Epithelial cell of proximal tubule (primary cell): ENCODE measurements at regions not wholly inside any gene's neighbourhood (a gene's known extent, or its start where the extent isn't known, plus 50 kb on each side); places are given as distances from the start of the nearest gene placed in this dataset.

ENCODE experiments used
- DNase-seq: peaks from one replicate; pipeline ENCODE4 v3.0.0-alpha.2; 2011; ENCODE audit warnings: low read depth
- H3K4me3 ChIP-seq: 2 replicates; pipeline ENCODE4 v1.5.1; 2011; ENCODE audit warnings: low read depth, mild to moderate bottlenecking, low read length
- TF ChIP-seq, protein P1 (sequence below): conservative IDR thresholded peaks from 2 replicates; pipeline ENCODE4 v1.5.1; 2012; ENCODE audit warnings: low read depth, mild to moderate bottlenecking, low read length

DNA sequence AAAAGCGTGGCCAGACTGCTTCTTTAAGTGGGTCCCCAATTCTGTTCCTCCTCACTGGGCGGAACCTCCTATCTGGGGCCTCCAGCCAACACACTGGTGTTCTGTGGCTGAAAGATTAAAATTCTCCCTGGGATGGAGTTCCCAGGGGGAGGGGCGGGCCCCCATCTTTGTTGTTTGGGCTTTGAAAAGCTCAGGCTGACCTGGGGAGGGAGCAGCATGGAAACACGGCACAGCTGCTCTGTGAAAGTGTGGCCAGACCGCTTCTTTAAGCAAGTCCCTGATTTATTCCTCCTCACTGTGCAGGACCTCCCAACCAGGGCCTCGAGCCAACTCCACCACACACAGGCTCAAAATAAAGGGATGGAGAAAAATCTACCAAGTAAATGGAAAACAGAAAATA lies 219.5 kb downstream of the TMEM47 start:
- no peak for DNase-seq
- TF ChIP-seq, protein P1, sequence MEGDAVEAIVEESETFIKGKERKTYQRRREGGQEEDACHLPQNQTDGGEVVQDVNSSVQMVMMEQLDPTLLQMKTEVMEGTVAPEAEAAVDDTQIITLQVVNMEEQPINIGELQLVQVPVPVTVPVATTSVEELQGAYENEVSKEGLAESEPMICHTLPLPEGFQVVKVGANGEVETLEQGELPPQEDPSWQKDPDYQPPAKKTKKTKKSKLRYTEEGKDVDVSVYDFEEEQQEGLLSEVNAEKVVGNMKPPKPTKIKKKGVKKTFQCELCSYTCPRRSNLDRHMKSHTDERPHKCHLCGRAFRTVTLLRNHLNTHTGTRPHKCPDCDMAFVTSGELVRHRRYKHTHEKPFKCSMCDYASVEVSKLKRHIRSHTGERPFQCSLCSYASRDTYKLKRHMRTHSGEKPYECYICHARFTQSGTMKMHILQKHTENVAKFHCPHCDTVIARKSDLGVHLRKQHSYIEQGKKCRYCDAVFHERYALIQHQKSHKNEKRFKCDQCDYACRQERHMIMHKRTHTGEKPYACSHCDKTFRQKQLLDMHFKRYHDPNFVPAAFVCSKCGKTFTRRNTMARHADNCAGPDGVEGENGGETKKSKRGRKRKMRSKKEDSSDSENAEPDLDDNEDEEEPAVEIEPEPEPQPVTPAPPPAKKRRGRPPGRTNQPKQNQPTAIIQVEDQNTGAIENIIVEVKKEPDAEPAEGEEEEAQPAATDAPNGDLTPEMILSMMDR, result no peak
- no peak overlapping the region for H3K4me3 ChIP-seq

DNA sequence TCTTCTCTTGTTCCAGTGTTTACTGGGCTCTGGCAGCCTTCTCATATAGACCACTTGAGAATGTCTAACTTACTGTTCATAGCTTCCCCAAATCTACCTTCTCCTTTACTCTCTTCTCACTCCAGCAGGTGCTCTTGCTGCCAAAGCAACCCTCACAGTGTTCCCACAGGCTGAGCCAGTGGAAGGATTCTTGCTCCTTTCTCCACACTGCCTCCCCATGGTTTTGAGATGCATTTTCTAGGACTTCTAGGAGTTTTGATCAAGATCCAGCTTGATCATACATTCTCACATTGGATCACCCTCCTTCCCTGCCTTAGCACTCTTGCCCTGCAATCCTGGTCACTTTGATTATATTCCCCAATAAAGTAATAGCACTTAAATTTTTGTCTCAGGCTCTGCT lies 230.8 kb downstream of the TMEM47 start:
- no peak for DNase-seq
- TF ChIP-seq, protein P1, result peak; percentile 26

DNA sequence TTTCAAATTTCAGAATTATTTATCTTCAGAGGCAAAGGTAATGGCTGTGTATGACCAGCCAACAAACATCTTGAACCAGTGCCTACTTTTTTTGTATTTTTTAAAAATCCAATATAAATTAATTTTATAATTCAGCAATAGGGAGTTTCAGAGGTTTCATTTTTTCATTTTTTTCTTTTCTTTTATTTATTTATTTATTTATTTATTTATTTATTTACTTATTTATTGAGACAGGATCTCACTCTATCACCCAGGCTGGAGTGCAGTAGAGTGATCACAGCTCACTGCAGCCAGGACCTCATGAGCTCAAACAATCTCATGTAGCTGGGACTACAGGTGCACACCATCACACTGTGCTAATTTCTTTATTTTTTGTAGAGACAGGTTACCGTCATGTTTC lies 250.5 kb downstream of the TMEM47 start:
- TF ChIP-seq, protein P1, result no peak
- DNase-seq, result no peak
- H3K4me3 ChIP-seq, result no peak overlapping the region

More for the DNA sequence above, 230.8 kb downstream of the TMEM47 start:
- H3K4me3 ChIP-seq, result no peak overlapping the region

DNA sequence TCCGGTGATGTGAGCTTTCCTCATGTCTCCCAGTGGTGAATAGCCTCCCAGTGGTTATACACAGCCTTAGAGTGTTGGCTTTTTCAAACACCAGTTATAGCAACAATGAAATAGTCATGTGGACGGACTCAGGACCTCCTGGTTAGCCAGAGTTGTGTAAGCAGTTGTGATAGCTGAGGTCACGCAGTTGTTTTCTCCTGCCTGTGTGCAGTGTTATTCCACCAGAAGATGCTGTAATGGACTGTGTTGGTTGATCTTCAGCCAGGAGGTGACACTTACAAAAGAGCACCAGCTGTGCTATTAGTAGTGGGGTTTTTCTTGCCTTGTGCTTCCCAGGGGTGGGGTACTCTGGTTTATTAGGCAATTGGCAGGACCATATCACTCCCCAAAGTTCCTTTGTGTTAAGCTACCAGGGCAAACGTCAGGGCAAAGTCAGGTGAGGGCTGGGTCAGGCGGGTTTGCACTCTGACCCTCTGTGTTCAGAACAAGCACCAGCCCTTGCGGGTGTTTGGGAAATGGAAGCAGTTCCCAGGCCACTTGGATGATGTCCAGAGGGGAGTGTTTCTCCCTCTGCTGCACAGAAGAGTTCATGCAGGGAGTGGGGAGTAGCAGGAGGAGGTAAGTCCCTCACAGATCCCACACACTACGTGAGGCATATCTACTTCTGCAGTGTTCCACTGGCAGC lies 252.6 kb downstream of the TMEM47 start:
- no peak overlapping the region for H3K4me3 ChIP-seq
- TF ChIP-seq, protein P1, result no peak
- no peak for DNase-seq

DNA sequence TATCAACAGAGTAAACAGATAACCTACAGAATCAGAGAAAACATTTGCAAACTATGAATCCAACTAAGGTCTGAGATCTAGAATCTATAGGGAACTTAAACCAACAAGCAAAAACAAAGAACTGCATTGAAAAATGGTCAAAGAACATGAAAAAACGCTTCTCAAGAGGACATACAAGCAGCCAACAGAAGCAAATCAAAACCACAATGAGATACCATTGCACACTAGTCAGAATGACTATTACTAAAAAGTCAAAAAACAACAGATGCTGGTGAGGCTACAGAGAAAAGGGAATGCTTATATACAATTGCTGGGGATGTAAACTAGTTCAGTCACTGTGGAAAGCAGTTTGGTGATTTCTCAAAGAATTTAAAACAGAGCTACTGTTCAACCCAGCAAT lies 255.7 kb downstream of the TMEM47 start:
- H3K4me3 ChIP-seq, result no peak overlapping the region
- DNase-seq, result no peak
- TF ChIP-seq, protein P1, result no peak

DNA sequence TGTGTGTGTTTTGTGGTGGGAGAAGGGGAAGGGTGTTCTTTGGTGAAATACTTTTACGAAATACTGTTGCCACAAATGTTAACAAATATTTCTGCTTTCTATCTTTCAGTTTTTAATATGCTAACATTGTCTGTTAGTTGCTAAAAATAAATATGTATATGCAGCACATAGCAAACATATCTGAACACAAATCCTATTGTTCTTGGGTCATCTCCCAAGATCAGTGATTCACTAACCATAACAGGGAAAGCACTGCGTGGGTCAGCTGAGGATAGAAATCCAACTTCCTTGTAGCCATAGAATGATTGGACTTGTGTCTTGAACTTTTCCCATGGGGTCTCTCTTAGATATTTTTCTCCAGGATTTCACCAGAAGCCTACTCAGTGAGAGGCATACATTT lies 250.3 kb upstream of the FAM47A start:
- no peak overlapping the region for H3K4me3 ChIP-seq
- TF ChIP-seq, protein P1, result no peak
- DNase-seq, result no peak

DNA sequence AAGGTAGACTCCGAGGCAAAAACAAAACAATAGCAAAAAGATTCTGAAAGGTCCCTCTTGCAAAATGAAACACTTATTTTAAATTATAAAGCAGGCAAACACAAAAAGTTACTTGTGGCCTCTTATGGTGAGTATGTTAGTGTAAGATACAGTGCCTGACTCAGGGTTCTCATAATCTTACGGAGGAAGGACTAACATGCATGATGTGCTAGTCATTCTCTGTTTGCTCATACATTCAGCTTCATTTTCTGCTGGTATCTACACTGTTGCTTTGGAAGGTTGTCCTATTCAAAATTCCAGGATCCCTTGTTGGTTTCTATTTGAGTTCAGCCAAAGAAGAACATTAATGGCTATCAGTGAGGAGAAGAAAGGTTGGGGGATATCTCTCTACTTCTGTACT lies 249.1 kb upstream of the FAM47A start:
- no peak overlapping the region for H3K4me3 ChIP-seq
- TF ChIP-seq, protein P1, result no peak
- no peak for DNase-seq
